WTC11 (cell line): ENCODE measurements at regions not wholly inside any gene's neighbourhood (a gene's known extent, or its start where the extent isn't known, plus 50 kb on each side); places are given as distances from the start of the nearest gene placed in this dataset.

Experiments
- ATAC-seq: fragments of 200-7000 bp; cut with Tn5 transposase; 2 replicates; pipeline ENCODE4 v1.10.0; 2021; ENCODE audit warnings: mild to moderate bottlenecking, moderate library complexity
- CTCF ChIA-PET: fragments of 300-600 bp; sonication (Branson Sonifier 250); formaldehyde crosslinking; loops from one replicate; lab custom pipeline; 2021; ENCODE audit warnings: antibody characterized with exemption; lab: Charles Lee
- POLR2A ChIA-PET: fragments of 350-600 bp; sonication (Branson Sonifier 250); formaldehyde crosslinking; loops from one replicate; lab custom pipeline; 2021; ENCODE audit warnings: antibody characterized with exemption; lab: Charles Lee
- DNase-seq: peaks from one replicate; pipeline ENCODE4 v3.0.0; 2021; ENCODE audit warnings: low spot score
- H3K27ac Mint-ChIP-seq: 2 replicates; pipeline ENCODE4 v1.8.0; 2021; ENCODE audit warnings: mixed read lengths
- H3K27me3 Mint-ChIP-seq: 2 replicates; pipeline ENCODE4 v1.8.0; 2021; ENCODE audit warnings: low read depth, mild to moderate bottlenecking, moderate library complexity, mixed read lengths
- H3K36me3 Mint-ChIP-seq: 2 replicates; pipeline ENCODE4 v1.8.0; 2021; ENCODE audit warnings: mixed read lengths
- H3K4me1 Mint-ChIP-seq: 2 replicates; pipeline ENCODE4 v1.8.0; 2022; ENCODE audit warnings: mixed read lengths
- H3K4me3 Mint-ChIP-seq: 2 replicates; pipeline ENCODE4 v1.8.0; 2021; ENCODE audit warnings: mild to moderate bottlenecking, moderate library complexity, mixed read lengths
- H3K9me3 Mint-ChIP-seq: 2 replicates; pipeline ENCODE4 v1.8.0; 2021; ENCODE audit warnings: mixed read lengths
- ELF4 ChIP-seq: sonication (generic); formaldehyde crosslinking; IDR thresholded peaks from 2 replicates; pipeline ENCODE4 v1.8.1; 2022; ENCODE audit warnings: low read depth, mild to moderate bottlenecking, moderate library complexity, missing genetic modification reagents
- EMX1 ChIP-seq: fragments of 250-450 bp; sonication (Bioruptor Pico); IDR thresholded peaks from 2 replicates; pipeline ENCODE4 v1.8.0; 2021; ENCODE audit warnings: mild to moderate bottlenecking
- GRHL2 ChIP-seq: fragments of 250-450 bp; sonication (Bioruptor Pico); IDR thresholded peaks from 2 replicates; pipeline ENCODE4 v1.8.0; 2022; ENCODE audit warnings: mild to moderate bottlenecking, moderate library complexity; ENCODE audit not compliant: insufficient replicate concordance, severe bottlenecking
- MXD4 ChIP-seq: fragments of 250-450 bp; sonication (Bioruptor Pico); IDR thresholded peaks from 2 replicates; pipeline ENCODE4 v1.8.0; 2021; ENCODE audit warnings: mild to moderate bottlenecking, moderate library complexity, borderline replicate concordance
- MYBL2 ChIP-seq: sonication (generic); formaldehyde crosslinking; IDR thresholded peaks from 2 replicates; pipeline ENCODE4 v1.8.1; 2023; ENCODE audit warnings: mild to moderate bottlenecking, moderate library complexity, missing genetic modification reagents
- OVOL2 ChIP-seq: fragments of 250-450 bp; sonication (Bioruptor Pico); IDR thresholded peaks from 2 replicates; pipeline ENCODE4 v1.9.0; 2021; ENCODE audit warnings: mild to moderate bottlenecking, borderline replicate concordance
- SP1 ChIP-seq: sonication (generic); formaldehyde crosslinking; conservative IDR thresholded peaks from 2 replicates; pipeline ENCODE4 v1.8.1; 2022; ENCODE audit warnings: missing genetic modification reagents
- ZBTB21 ChIP-seq: sonication (generic); formaldehyde crosslinking; IDR thresholded peaks from 2 replicates; pipeline ENCODE4 v1.8.1; 2023; ENCODE audit warnings: mild to moderate bottlenecking, missing genetic modification reagents, borderline replicate concordance
- ZNF423 ChIP-seq: fragments of 250-450 bp; sonication (Bioruptor Pico); IDR thresholded peaks from 2 replicates; pipeline ENCODE4 v2.1.2; 2022; ENCODE audit warnings: mild to moderate bottlenecking, moderate library complexity
- TF ChIP-seq, protein P1 (sequence below): sonication (generic); formaldehyde crosslinking; IDR thresholded peaks from 2 replicates; pipeline ENCODE4 v1.8.1; 2023; ENCODE audit warnings: mild to moderate bottlenecking, missing genetic modification reagents
- TF ChIP-seq, protein P2 (sequence below): sonication (generic); formaldehyde crosslinking; IDR thresholded peaks from 2 replicates; pipeline ENCODE4 v1.8.1; 2022; ENCODE audit warnings: low read depth, missing genetic modification reagents, borderline replicate concordance
- TF ChIP-seq, protein P3 (sequence below): fragments of 250-450 bp; sonication (Bioruptor Pico); IDR thresholded peaks from 2 replicates; pipeline ENCODE4 v1.9.0; 2021; ENCODE audit warnings: mild to moderate bottlenecking
- TF ChIP-seq, protein P4 (sequence below): sonication (generic); formaldehyde crosslinking; IDR thresholded peaks from 2 replicates; pipeline ENCODE4 v1.8.0; 2023; ENCODE audit warnings: missing genetic modification reagents, mild to moderate bottlenecking, borderline replicate concordance
- TF ChIP-seq, protein P5 (sequence below): sonication (generic); formaldehyde crosslinking; IDR thresholded peaks from 2 replicates; pipeline ENCODE4 v1.8.1; 2023; ENCODE audit warnings: mild to moderate bottlenecking, missing genetic modification reagents, moderate library complexity
- TF ChIP-seq, protein P6 (sequence below): sonication (generic); formaldehyde crosslinking; IDR thresholded peaks from 2 replicates; pipeline ENCODE4 v1.8.1; 2023; ENCODE audit warnings: mild to moderate bottlenecking, moderate library complexity, missing genetic modification reagents
- TF ChIP-seq, protein P7 (sequence below): fragments of 250-450 bp; sonication (Bioruptor Pico); IDR thresholded peaks from 2 replicates; pipeline ENCODE4 v1.9.0; 2021; ENCODE audit warnings: moderate library complexity, mild to moderate bottlenecking, inconsistent platforms, borderline replicate concordance

DNA sequence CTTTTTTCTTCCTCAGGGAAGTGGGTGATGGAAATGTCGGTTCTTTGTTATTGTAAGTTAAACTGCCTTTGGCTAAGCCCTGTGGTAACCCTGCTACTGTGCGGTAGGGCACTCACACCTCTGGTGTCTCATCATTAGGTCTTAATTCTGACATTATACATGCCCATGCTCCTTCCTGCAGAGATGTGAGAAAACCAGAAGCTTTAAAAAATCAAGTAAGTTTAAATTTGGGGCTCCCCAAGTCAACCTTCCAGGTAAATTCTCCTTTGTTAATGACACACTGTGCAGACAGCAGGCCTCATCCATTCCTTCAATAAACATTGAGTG, 155.8 kb downstream of the FAM43A start:
- Mint-ChIP-seq H3K27me3 (no peaks in the 10 kb centered on the region; the same call in 1 of the 2 replicates), H3K27ac (no peak overlapping the region), H3K36me3 (no peaks in the 10 kb centered on the region), H3K4me3 (no peak overlapping the region), H3K4me1 (no peaks in the 10 kb centered on the region), H3K9me3 (peaks cover 18% of the 10 kb centered on the region)
- ATAC-seq (no peak), DNase-seq (no peak)
- CTCF ChIA-PET, result no interaction called here
- TF ChIP-seq, protein P1, sequence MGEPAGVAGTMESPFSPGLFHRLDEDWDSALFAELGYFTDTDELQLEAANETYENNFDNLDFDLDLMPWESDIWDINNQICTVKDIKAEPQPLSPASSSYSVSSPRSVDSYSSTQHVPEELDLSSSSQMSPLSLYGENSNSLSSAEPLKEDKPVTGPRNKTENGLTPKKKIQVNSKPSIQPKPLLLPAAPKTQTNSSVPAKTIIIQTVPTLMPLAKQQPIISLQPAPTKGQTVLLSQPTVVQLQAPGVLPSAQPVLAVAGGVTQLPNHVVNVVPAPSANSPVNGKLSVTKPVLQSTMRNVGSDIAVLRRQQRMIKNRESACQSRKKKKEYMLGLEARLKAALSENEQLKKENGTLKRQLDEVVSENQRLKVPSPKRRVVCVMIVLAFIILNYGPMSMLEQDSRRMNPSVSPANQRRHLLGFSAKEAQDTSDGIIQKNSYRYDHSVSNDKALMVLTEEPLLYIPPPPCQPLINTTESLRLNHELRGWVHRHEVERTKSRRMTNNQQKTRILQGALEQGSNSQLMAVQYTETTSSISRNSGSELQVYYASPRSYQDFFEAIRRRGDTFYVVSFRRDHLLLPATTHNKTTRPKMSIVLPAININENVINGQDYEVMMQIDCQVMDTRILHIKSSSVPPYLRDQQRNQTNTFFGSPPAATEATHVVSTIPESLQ (CRISPR knock-in tag), result no peak
- TF ChIP-seq, protein P2, sequence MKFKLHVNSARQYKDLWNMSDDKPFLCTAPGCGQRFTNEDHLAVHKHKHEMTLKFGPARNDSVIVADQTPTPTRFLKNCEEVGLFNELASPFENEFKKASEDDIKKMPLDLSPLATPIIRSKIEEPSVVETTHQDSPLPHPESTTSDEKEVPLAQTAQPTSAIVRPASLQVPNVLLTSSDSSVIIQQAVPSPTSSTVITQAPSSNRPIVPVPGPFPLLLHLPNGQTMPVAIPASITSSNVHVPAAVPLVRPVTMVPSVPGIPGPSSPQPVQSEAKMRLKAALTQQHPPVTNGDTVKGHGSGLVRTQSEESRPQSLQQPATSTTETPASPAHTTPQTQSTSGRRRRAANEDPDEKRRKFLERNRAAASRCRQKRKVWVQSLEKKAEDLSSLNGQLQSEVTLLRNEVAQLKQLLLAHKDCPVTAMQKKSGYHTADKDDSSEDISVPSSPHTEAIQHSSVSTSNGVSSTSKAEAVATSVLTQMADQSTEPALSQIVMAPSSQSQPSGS (CRISPR knock-in tag), result no peak
- no peak for TF ChIP-seq OVOL2
- no peak for TF ChIP-seq ELF4
- POLR2A ChIA-PET, result no interaction called here

DNA sequence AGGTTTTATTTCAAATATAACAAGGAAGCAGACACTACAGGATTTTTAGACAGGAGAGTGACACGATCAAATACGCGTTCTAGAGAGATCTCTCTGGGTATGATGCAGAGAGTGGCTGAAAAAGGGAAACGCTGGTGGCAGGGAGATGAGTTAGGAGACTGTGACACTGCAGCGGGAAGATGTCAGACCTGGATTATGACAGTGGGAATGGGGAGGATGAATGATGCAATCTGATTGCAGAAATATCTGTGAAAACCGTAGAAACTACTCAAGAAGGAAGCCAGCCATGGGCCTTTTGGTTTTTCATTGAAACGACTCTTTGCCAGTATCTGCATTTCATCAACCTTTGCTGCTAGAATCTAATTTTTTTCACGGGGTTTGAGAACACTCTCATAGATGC, 157.9 kb downstream of the FAM43A start:
- DNase-seq (no peak), ATAC-seq (no peak)
- no peaks in the 10 kb centered on the region for H3K27me3 Mint-ChIP-seq
- CTCF ChIA-PET, result interaction anchor here (1.4 kb wide), 1 partner anchor 156 kb away, joined by 3 read pairs; no protein-coding TSS in a partner anchor
- peaks cover 18% of the 10 kb centered on the region for H3K9me3 Mint-ChIP-seq
- H3K36me3 Mint-ChIP-seq, result no peaks in the 10 kb centered on the region
- no peaks in the 10 kb centered on the region for H3K4me1 Mint-ChIP-seq
- H3K27ac Mint-ChIP-seq, result no peak overlapping the region
- POLR2A ChIA-PET, result no interaction called here
- H3K4me3 Mint-ChIP-seq, result no peak overlapping the region
- TF ChIP-seq, protein P3, sequence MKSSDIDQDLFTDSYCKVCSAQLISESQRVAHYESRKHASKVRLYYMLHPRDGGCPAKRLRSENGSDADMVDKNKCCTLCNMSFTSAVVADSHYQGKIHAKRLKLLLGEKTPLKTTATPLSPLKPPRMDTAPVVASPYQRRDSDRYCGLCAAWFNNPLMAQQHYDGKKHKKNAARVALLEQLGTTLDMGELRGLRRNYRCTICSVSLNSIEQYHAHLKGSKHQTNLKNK (CRISPR knock-in tag), result no peak

DNA sequence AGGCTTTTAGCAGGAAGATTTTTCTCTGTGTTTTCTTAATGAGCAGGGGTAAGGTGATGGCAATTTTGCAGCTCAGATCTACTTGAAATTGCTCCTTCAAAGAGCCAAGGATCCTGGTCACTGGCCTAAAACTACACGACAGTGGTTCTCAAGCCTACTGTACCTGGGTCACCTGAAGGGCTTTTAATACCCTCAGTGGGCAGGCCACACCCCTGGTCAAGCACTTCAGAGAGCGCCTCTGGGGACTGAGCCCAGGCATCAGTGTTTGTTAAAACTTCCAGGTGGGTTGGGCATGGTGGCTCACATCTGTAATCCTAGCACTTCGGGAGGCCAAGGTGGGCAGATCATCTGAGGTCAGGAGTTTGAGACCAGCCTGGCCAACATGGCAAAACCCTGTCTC, 158.4 kb downstream of the FAM43A start:
- ATAC-seq, result no peak
- CTCF ChIA-PET, result interaction anchor here (1.4 kb wide), 1 partner anchor 156 kb away, joined by 3 read pairs; no protein-coding TSS in a partner anchor
- Mint-ChIP-seq H3K27ac (no peak overlapping the region), H3K4me3 (no peak overlapping the region)
- TF ChIP-seq ZBTB21 (CRISPR knock-in tag), result no peak
- TF ChIP-seq GRHL2 (CRISPR knock-in tag), result no peak
- no peak for TF ChIP-seq SP1 (CRISPR knock-in tag)
- TF ChIP-seq, protein P4, sequence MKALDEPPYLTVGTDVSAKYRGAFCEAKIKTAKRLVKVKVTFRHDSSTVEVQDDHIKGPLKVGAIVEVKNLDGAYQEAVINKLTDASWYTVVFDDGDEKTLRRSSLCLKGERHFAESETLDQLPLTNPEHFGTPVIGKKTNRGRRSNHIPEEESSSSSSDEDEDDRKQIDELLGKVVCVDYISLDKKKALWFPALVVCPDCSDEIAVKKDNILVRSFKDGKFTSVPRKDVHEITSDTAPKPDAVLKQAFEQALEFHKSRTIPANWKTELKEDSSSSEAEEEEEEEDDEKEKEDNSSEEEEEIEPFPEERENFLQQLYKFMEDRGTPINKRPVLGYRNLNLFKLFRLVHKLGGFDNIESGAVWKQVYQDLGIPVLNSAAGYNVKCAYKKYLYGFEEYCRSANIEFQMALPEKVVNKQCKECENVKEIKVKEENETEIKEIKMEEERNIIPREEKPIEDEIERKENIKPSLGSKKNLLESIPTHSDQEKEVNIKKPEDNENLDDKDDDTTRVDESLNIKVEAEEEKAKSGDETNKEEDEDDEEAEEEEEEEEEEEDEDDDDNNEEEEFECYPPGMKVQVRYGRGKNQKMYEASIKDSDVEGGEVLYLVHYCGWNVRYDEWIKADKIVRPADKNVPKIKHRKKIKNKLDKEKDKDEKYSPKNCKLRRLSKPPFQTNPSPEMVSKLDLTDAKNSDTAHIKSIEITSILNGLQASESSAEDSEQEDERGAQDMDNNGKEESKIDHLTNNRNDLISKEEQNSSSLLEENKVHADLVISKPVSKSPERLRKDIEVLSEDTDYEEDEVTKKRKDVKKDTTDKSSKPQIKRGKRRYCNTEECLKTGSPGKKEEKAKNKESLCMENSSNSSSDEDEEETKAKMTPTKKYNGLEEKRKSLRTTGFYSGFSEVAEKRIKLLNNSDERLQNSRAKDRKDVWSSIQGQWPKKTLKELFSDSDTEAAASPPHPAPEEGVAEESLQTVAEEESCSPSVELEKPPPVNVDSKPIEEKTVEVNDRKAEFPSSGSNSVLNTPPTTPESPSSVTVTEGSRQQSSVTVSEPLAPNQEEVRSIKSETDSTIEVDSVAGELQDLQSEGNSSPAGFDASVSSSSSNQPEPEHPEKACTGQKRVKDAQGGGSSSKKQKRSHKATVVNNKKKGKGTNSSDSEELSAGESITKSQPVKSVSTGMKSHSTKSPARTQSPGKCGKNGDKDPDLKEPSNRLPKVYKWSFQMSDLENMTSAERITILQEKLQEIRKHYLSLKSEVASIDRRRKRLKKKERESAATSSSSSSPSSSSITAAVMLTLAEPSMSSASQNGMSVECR (CRISPR knock-in tag), result no peak
- TF ChIP-seq, protein P5, sequence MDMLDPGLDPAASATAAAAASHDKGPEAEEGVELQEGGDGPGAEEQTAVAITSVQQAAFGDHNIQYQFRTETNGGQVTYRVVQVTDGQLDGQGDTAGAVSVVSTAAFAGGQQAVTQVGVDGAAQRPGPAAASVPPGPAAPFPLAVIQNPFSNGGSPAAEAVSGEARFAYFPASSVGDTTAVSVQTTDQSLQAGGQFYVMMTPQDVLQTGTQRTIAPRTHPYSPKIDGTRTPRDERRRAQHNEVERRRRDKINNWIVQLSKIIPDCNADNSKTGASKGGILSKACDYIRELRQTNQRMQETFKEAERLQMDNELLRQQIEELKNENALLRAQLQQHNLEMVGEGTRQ (CRISPR knock-in tag), result no peak
- TF ChIP-seq, protein P3 (CRISPR knock-in tag), result no peak
- no peak for TF ChIP-seq MXD4 (CRISPR knock-in tag)
- TF ChIP-seq EMX1 (CRISPR knock-in tag), result no peak
- TF ChIP-seq, protein P6, sequence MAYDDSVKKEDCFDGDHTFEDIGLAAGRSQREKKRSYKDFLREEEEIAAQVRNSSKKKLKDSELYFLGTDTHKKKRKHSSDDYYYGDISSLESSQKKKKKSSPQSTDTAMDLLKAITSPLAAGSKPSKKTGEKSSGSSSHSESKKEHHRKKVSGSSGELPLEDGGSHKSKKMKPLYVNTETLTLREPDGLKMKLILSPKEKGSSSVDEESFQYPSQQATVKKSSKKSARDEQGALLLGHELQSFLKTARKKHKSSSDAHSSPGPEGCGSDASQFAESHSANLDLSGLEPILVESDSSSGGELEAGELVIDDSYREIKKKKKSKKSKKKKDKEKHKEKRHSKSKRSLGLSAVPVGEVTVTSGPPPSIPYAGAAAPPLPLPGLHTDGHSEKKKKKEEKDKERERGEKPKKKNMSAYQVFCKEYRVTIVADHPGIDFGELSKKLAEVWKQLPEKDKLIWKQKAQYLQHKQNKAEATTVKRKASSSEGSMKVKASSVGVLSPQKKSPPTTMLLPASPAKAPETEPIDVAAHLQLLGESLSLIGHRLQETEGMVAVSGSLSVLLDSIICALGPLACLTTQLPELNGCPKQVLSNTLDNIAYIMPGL (CRISPR knock-in tag), result no peak
- no peak for TF ChIP-seq ZNF423
- no peak for TF ChIP-seq MYBL2
- TF ChIP-seq, protein P7, sequence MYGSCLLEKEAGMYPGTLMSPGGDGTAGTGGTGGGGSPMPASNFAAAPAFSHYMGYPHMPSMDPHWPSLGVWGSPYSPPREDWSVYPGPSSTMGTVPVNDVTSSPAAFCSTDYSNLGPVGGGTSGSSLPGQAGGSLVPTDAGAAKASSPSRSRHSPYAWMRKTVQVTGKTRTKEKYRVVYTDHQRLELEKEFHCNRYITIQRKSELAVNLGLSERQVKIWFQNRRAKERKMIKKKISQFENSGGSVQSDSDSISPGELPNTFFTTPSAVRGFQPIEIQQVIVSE, result no peak
- TF ChIP-seq, all 79 proteins: peak for 0
- peaks cover 20% of the 10 kb centered on the region for H3K9me3 Mint-ChIP-seq
- H3K4me1 Mint-ChIP-seq, result no peaks in the 10 kb centered on the region
- H3K27me3 Mint-ChIP-seq, result no peaks in the 10 kb centered on the region
- H3K36me3 Mint-ChIP-seq, result no peaks in the 10 kb centered on the region
- POLR2A ChIA-PET, result no interaction called here
- no peak for DNase-seq
